ENCODE measurements at regions not wholly inside any gene's neighbourhood (a gene's known extent, or its start where the extent isn't known, plus 50 kb on each side); places are given as distances from the start of the nearest gene placed in this dataset.

- no peaks in the 10 kb centered on the region for H3K79me2 ChIP-seq (ENCODE audit: insufficient read depth, low read length)
- no peaks in the 10 kb centered on the region for H3K27me3 ChIP-seq (ENCODE audit: insufficient read depth, low read length, poor library complexity, severe bottlenecking)
- no peak overlapping the region for H3K4me2 ChIP-seq (ENCODE audit: low read depth, low read length, poor library complexity, severe bottlenecking)
- H2AFZ ChIP-seq (ENCODE audit: low read length), result no peak overlapping the region
- H3F3A ChIP-seq (ENCODE audit: low read depth), result no peaks in the 10 kb centered on the region
- H3K9ac ChIP-seq (ENCODE audit: low read depth, low read length, poor library complexity, severe bottlenecking), result no peak overlapping the region
- TF ChIP-seq CTCF (conservative IDR thresholded peaks at IDR 0.05; ENCODE audit: low read length) (no peak), EZH2phosphoT487 (IDR thresholded peaks at IDR 0.05; ENCODE audit: borderline replicate concordance) (no peak)
- H4K20me1 ChIP-seq (ENCODE audit: insufficient read depth, low read length, poor library complexity, severe bottlenecking), result no peaks in the 10 kb centered on the region
- H3K4me3 ChIP-seq (ENCODE audit: low read length, poor library complexity, severe bottlenecking), result no peak overlapping the region
- H3K9me2 ChIP-seq (replicated peaks; ENCODE audit: low read depth, low read length), result no peaks in the 10 kb centered on the region
- no peaks in the 10 kb centered on the region for H3K9me3 ChIP-seq (ENCODE audit: insufficient read depth, low read depth, low read length)
- no peaks in the 10 kb centered on the region for H3K4me1 ChIP-seq (ENCODE audit: insufficient read depth, low read length, poor library complexity, severe bottlenecking)
- H3K36me3 ChIP-seq (ENCODE audit: insufficient read depth, low read length), result no peaks in the 10 kb centered on the region
Measured at GRCh38 chr3:102332205-102332604, 102.6 kb upstream of the ZPLD1 start.

- Histone ChIP-seq H3K36me3 (ENCODE audit: insufficient read depth, low read length) (no peaks in the 10 kb centered on the region), H3K4me1 (ENCODE audit: insufficient read depth, low read length, poor library complexity, severe bottlenecking) (no peaks in the 10 kb centered on the region), H3K27me3 (ENCODE audit: insufficient read depth, low read length, poor library complexity, severe bottlenecking) (no peaks in the 10 kb centered on the region), H3F3A (ENCODE audit: low read depth) (no peaks in the 10 kb centered on the region), H3K9me2 (replicated peaks; ENCODE audit: low read depth, low read length) (no peaks in the 10 kb centered on the region), H2AFZ (ENCODE audit: low read length) (no peak overlapping the region), H3K79me2 (ENCODE audit: insufficient read depth, low read length) (no peaks in the 10 kb centered on the region), H3K4me2 (ENCODE audit: low read depth, low read length, poor library complexity, severe bottlenecking) (no peak overlapping the region), H3K9me3 (ENCODE audit: insufficient read depth, low read depth, low read length) (no peaks in the 10 kb centered on the region), H3K4me3 (ENCODE audit: low read length, poor library complexity, severe bottlenecking) (no peak overlapping the region), H4K20me1 (ENCODE audit: insufficient read depth, low read length, poor library complexity, severe bottlenecking) (no peaks in the 10 kb centered on the region), H3K9ac (ENCODE audit: low read depth, low read length, poor library complexity, severe bottlenecking) (no peak overlapping the region)
- TF ChIP-seq CTCF (conservative IDR thresholded peaks at IDR 0.05; ENCODE audit: low read length) (no peak), EZH2phosphoT487 (IDR thresholded peaks at IDR 0.05; ENCODE audit: borderline replicate concordance) (no peak)
Measured at GRCh38 chr3:102332934-102333333, 101.9 kb upstream of the ZPLD1 start.

GRCh38 chr3:102336130-102336529, 98.7 kb upstream of the ZPLD1 start:
- no peaks in the 10 kb centered on the region for H3K4me1 ChIP-seq (ENCODE audit: insufficient read depth, low read length, poor library complexity, severe bottlenecking)
- no peak overlapping the region for H2AFZ ChIP-seq (ENCODE audit: low read length)
- H3K4me2 ChIP-seq (ENCODE audit: low read depth, low read length, poor library complexity, severe bottlenecking), result no peak overlapping the region
- H3K27me3 ChIP-seq (ENCODE audit: insufficient read depth, low read length, poor library complexity, severe bottlenecking), result no peaks in the 10 kb centered on the region
- no peaks in the 10 kb centered on the region for H3K36me3 ChIP-seq (ENCODE audit: insufficient read depth, low read length)
- H3K9me2 ChIP-seq (replicated peaks; ENCODE audit: low read depth, low read length), result no peaks in the 10 kb centered on the region
- no peak overlapping the region for H3K4me3 ChIP-seq (ENCODE audit: low read length, poor library complexity, severe bottlenecking)
- H3K9ac ChIP-seq (ENCODE audit: low read depth, low read length, poor library complexity, severe bottlenecking), result no peak overlapping the region
- no peaks in the 10 kb centered on the region for H3K79me2 ChIP-seq (ENCODE audit: insufficient read depth, low read length)
- no peaks in the 10 kb centered on the region for H3F3A ChIP-seq (ENCODE audit: low read depth)
- no peaks in the 10 kb centered on the region for H3K9me3 ChIP-seq (ENCODE audit: insufficient read depth, low read depth, low read length)
- no peaks in the 10 kb centered on the region for H4K20me1 ChIP-seq (ENCODE audit: insufficient read depth, low read length, poor library complexity, severe bottlenecking)
- TF ChIP-seq EZH2phosphoT487 (IDR thresholded peaks at IDR 0.05; ENCODE audit: borderline replicate concordance) (no peak), CTCF (conservative IDR thresholded peaks at IDR 0.05; ENCODE audit: low read length) (no peak)

All from Loucy (cell line).